HG03280 (cell line): ENCODE measurements at regions not wholly inside any gene's neighbourhood (a gene's known extent, or its start where the extent isn't known, plus 50 kb on each side); places are given as distances from the start of the nearest gene placed in this dataset.

Experiments used
- ATAC-seq: cut with Tn5 transposase; IDR thresholded peaks from one replicate; pipeline ENCODE4 v1.9.1; 2021; ENCODE audit warnings: mild to moderate bottlenecking, moderate library complexity; ENCODE audit not compliant: unreplicated experiment

DNA sequence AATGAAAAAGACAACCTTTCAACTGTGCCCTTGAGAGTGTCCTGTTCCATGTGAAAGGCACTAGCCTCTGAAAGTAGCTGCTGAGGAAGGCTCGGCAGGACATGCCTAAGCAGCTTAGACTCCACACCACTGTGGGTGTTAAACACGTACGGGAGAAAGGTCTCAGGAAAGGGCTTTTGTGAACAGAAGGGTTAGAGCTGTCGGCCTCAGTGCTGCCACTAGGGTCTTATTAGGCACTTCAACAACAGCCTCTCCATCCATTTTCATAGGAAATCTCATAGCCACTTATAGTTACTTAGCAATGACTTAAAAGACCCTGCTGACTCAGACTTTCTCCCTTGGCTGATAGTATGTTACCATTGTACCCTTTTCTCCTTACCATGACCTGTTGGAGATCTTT lies 662.8 kb downstream of the TBC1D32 start:
- ATAC-seq: no peak

DNA sequence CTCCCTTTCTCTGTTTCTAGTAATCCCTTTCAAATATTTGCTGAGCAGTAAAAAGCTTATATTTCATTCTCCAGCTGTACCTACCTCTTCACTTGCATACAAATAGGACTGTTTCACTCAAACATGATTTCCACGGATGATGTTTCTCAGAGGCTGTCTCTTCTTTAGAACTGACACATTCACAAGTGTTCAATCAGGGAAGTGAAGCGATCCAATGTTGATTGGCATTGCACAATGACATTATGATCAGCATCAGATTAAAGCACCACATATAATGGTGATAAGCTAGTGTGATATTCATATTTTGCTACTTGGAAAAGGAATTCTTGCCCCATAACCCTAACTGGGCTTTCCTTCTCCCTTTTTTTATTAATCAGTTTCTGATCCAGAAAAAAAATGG lies 681.8 kb downstream of the TBC1D32 start:
- ATAC-seq: no peak

DNA sequence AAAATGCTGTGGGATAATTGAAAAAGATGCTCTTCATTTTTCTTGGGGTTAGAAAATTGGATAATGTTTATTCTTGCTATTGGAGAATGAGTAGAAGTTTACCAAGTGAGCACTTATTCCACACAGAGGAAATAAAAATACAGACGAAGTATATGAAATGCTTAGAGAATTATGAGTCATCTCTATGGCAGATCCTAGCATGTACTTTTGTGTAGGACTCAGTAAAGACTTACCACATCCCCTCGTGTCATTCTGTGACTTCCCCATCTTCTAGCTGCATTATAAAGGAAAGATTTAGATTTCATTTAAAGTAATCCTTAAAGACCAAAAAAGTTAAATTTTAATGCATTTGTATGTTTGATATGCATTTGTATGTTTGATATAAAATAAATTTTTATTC lies 685.6 kb downstream of the TBC1D32 start:
- no peak for ATAC-seq

DNA sequence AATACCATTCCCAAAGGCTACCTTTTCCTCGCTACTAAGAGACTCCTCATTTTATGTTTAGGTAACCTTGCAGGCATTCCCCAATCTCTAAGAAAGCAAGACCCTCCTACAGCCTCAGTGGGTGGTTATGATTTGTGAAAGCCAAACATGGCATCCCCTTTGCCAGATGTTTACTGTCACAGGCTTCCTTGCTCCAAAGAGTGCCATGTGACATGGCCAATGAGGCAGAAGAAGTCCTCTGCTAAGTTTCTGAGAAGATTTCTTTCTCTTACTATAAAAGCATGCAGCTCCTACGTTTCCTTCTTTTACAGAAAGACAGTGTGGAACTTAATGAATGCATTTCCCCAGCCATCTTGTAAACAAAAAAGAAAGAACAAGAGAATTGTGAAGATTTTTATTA lies 688.2 kb downstream of the TBC1D32 start:
- ATAC-seq: no peak

DNA sequence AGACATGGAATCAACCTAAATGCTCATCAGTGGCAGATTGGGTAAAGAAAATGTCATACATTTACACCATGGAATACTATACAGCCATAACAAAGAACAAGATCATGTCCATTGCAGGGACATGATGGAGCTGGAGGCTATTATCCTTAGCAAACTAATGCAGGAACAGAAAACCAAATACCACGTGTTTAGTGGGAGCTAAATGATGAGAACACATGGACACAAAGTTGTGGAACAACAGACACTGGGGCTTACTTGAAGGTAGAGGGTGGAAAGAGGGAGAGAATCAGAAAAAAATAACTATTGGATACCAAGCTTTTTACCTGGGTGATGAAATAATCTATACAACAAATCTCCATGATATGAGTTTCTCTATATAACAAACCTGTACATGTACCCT lies 701.3 kb downstream of the TBC1D32 start:
- ATAC-seq: no peak

DNA sequence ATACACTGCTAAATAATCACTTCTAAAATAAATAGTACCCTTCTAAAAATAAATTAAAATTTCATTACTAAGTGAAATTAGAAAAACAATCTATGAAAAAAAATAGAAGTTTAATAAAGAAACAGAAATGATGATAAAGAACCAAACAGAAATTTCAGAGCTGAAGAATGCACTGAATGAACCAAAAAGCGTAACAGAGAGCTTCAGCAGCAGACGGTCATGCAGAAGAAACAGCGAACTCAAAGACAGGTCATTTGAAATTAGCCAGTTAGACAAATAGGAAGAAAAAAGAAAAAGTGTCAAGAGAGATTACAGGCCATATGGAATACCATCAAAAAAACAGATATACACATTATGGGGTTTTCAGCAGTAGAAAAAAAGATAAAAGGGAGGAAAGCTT lies 706.7 kb downstream of the TBC1D32 start:
- ATAC-seq: no peak

DNA sequence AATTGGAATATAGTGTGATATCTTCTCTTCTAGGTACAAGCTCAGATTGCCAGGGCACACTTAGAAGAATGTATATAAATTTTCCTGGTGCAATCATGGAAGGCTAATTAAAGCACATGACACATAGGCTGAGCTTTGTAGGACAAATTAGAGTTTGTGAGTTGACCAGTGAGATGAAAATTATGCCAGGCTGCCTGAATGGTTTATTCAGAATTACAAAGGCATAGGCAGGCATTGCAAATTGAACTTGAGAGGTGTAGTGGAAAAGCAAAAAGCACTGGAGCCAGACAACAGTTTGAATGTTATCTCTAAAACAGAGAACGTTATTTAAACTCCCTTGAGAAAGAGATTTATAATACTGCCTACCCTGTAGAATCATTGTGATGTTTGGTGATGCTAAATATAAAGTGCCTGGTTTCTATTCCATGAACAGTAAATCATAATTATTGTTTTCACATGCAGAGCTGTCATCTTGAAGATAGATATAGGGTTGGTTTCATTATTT lies 712.1 kb downstream of the TBC1D32 start:
- no peak for ATAC-seq

DNA sequence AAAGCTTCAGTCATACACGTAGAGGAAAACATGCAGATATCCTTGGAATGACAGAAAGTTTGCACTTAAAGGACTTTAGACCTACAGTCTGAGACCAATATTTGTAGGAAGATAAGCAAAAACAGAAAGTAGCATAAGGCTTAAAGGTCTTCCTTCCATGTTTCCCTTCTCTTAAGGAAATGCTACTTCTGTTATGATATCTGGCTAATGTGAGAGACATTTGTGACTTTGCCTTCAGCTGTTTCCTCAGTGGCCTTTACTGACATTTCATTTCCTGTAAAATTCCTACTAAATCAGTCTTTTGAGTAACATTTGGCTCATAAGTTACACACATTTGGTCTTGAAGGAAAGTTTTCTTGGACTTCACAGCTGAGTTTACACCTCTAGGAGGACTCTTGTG lies 713.4 kb downstream of the TBC1D32 start:
- no peak for ATAC-seq

DNA sequence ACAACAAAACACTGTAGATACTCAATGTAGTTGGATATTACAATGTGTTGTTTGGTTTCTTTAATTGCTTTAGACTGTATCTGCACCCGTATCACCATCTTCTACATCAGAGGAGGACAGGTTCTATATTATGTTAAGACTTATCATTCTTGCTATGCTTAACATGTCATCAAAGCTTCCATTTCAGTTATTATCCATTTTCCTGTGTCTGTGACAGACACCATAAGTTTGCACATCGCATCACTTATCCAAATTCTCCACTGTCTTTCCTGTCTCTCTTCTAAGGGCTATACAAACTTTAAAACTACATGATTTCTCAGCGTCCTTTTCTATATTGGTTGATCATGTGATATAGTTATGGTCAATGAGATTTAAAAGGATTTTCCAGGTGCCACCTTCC lies 719.0 kb downstream of the TBC1D32 start:
- ATAC-seq: no peak

DNA sequence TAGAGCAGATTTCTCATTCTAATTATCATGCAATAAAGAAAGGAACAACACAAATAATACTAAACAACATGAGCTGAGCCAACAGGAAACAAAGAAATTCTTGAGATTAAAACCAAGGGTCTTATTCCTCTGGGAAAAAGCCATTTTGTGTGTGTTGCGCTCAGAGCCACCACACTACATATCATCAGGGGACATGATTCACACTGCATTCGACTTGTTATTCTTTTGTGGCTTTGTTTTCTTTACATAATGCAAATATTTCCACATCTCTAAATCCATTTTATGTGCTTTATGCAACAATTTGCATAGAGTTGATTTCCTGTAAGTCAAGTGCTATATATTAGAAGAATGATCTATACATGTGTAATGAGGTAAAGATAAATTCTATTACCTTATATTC lies 719.6 kb downstream of the TBC1D32 start:
- no peak for ATAC-seq

DNA sequence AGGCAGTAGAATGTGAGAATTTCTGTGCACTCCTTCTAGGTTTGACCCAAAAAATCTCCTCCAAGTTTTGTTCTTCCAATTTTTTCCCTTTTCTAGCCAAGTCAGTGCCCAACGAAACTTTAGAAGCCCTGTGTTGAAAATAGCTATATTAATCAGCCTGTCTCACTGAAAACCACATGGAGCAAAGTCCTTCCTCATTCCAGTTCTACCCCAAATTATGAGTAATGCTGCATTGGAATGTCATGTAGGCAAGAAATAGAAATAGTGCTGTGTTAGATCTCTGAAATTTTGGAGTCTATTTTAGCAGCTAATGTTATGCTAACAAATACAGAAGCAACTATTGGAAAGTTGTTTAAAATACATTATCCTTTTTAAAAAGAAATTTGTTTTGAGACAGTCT lies 725.5 kb downstream of the TBC1D32 start:
- no peak for ATAC-seq

DNA sequence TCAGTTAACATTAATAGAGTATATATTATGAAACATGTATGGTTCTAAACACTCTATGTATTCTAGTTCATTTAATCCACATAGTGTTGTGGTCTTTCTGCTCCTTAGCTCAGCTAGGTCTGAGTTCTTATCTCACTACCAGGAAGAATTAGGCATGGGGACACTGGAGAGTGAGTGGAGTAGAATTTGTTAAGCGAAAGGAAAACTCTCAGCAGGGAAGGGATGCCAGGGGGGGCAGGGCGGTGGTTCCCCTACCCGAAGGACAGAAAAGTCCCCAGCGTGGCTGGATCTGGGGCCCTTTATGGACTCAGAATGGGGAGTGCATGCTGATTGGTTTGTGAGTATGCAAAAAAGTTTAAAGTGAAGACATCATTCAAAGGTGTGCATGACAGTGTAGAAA lies 727.5 kb downstream of the TBC1D32 start:
- ATAC-seq: no peak

DNA sequence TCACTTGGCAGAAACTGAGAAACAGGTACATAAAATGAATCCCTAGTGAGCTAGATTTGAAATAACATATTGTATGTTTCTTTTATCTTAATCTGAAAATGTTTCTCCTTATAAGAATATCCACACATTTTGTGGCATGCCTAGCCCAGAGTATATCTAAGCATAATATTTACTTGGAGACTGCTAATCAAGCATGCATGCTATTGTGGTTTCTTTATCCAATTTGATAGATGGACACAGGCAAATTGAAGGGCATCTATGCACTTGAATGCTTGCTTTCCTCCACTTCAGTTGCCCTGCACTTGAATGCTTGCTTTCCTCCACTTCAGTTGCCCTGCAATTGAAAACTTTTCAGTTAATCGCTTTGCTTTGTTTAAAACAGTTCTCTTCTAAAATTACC lies 729.8 kb downstream of the TBC1D32 start:
- no peak for ATAC-seq

DNA sequence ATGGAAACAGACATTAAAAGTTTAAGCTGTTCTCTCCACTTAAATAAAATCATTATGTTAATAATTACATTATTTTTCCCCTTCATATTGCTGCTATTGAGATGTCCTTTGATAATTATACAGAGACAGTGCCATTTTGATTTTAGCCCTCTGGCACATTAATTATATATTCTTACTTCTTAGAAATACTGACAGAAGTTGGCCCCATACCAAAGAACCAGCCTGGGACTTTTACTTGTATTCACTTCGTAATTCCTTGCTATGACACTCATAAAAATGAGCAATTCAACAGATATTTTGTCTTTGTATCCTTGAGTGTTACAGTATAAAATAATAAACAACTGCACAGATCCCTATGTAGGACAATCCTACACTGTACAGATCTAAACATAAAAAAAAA lies 743.7 kb downstream of the TBC1D32 start:
- no peak for ATAC-seq

DNA sequence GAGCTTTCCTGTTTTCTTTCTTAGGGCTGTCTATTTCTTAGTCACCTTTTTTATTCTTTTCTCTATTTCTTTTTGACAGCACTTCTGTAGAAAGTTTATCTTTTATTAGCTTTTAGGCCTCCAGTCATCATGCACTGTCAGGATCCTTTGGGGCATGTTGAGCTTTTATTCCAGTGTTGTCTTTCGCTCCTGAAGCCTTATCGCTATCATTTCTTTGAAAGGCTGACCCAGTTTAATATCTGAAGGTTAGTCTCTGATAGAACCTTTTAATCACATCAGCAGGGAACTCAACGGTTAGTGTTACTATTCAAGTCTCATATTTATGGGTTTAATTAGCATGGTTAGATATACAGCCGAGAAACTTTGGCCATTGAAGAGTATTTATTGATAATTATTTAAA lies 745.9 kb downstream of the TBC1D32 start:
- ATAC-seq: no peak

DNA sequence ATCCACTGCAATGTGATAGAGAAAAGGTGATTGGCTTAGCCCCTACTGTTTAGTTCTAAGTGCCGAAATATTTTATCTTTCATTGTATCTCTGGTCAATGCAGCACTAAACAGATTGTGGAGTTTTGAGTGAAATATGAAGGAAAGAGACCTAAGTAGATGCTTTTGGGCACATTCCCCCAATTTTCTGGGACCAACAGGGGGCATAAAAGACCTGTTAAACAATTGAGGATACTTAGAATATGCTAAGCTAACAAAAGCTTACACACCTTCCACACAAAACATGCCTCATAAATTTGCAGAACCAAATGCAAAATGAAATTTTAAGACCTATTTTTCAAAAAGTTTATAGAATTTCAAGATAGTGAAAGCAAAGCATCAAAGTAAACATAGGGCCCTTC lies 746.9 kb downstream of the TBC1D32 start:
- no peak for ATAC-seq

DNA sequence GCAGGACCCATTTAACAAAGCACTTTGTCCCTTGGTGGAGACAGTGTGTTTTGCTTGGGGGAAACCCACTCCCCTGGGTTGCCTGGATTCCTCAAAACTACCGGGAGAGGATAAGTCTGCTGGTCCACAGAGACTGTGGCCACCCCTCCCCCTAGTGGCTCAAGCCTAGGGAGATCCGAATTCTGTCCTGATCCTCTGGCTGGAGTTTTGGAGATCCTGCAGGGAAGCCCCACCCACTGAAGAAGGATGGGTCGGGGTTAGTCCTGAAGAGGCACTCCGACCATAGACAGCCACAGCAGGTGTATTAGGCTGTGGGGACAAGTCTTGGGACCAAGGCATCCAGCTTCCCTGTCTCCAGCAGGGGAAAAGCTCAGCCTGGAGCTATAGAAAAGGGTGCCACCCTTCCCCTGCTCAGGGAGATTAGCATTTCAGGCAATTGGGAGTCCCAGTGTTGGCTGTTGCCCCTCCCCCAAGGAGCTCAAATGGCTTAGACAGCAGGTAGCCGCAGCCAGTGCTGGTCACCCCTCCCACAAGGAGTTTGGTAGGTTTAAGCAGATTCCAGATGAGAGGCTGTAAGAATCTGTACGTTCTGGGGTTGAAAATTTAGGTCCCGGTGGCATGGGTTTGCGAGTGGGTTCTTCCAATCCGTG lies 750.0 kb downstream of the TBC1D32 start:
- no peak for ATAC-seq

DNA sequence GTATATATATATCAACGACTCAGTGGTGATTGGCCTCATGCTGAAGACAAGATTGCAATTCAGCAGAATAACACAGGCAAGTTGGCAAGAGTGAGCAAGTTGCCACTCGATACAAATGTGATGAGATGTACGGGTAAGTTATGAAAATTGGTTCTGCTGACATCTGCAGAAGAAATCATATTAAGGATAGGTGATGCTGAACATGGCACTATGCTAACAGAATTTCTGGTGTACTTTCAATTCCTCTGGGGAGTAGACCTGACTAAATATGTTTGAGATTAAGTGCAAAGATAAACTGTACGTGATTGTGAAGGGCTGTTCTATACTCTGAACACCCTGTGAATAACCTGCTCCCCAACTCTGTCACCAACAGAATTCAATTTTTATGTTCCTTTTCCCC lies 758.2 kb downstream of the TBC1D32 start:
- ATAC-seq: no peak

DNA sequence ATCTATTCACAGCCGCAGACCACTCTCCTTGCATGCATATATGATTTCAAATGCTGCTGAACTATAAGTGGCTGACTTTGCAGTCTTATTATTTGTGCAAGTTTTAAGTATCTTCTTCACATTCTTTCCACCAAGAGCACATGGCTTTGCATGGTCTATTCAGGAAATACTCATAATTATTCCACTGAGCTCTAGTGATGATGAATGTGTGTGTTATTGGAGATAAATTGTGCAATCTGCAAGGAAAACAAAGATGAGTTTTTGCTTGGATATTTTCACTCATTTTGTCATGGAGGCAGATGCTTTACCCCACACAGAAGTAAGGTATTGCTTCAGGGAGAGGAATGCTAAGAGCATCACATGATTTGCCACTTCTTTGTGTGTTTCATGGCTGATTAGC lies 764.6 kb downstream of the TBC1D32 start:
- ATAC-seq: no peak

DNA sequence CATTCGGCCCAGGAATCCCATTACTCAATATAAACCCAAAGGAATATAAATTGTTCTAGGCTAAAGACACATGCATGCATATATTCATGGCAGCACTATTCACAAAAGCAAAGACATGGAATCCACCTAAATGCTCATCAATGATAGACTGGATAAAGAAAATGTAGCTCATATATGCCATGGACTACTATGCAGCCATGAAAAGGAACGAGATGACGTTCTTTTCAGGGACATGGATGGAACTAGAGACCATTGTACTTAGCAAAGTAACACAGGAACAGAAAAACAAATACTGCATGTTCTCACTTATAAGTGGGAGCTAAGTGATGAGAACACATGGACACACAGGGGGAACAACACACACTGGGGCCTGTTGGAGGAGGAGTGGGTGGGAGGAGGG lies 769.5 kb downstream of the TBC1D32 start:
- ATAC-seq: no peak

DNA sequence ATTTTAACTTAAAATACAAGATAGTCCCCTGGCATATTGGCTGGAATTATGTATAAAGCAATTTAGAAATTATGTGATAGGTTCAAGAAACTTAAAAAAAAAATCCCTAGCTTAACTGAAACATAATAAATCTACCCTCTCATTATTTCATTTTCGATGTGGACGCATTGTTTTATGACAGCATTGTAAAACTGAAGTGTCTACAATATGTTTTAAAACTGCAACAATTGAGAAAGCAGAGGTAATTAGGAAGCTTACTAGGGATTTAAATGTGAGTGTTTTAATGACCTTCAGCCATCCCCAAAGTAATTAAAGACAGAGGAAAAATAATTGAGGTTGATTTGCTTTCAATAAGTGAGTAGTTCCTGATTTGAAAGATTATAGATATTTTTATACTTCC lies 776.0 kb downstream of the TBC1D32 start:
- ATAC-seq: no peak

DNA sequence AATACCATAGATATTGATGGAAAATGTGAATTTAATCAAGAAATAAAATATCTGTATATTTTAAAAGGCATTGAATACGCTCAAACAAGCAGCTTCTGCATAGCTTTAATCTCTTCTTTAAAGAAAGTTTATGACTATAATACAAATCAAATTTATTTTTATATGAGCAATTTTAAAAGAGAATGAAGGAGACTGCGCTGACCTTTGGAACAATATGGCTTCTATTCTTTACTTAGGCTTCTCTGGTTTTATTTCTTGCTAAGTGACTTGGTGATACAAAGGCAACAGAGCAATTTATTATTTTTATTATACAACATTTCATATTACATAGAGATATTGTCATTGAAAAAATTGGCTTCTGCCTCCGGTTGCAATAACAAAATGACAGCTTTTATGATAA lies 776.7 kb downstream of the TBC1D32 start:
- ATAC-seq: no peak

DNA sequence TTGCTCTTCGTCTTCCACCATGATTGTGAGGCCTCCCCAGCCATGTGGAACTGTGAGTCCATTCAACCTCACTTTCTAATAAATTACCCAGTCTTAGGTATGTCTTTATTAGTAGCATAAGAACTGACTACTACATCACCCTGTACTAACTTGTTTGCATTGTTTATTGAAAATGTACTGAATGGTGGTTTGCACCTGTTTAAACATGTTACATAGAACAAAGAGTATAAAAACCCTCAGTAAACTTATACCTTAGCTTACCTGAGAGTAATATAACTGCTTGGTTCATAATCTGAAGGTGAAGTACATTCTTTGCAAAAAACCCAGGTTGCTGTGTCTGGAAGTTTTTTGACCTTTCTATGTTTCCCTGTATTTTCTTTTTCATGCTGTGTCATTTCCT lies 777.8 kb downstream of the TBC1D32 start:
- no peak for ATAC-seq
